ENCODE measurements at regions not wholly inside any gene's neighbourhood (a gene's known extent, or its start where the extent isn't known, plus 50 kb on each side); places are given as distances from the start of the nearest gene placed in this dataset.

DNA sequence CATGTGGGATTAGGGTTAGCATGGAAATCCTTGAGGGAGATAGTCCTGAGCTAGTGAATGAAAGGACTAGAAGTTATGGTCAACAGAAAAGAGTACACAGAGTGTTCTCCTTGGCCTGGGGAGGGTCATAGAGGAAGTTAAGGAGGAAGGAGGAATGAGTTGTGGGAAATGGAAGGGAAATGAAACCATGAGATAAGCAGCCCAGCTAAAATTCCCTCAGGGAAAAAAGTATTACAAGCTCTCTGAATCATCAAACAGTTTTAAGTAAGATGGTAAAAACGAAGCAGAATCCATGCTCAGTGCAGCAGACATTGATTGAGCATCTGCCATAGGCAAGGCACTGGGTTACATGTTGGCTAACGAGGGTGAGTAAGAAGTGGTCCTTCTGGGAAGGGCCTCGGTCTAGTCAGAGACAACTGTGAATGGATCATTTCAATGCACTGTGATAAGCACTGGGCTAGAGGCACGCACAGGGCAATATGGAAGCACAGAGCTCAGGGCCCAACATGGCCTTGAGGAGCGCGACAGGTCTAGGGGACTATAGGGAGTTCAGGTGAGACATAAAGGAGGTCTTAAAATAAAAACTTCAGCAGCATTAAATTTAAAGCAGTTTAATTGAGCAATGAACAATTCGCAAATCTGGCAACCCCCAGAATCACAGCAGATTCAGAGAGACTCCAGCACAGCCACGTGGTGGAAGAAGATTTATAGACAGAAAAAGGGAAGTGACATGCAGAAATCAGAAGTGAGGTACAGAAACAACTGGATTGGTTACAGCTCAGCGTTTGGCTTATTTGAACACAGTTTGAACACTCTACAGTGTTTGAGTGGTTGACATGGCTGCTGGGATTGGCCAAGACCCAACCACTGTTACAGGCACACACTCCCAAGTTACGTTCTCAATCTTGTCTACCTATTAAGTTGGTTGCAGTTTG is 219.5 kb downstream of the HLX start:
- no peaks in the 10 kb centered on the region for H3K4me1 ChIP-seq
- H3K9me3 ChIP-seq (ENCODE audit: control insufficient read depth, low read length) = no peaks in the 10 kb centered on the region
- no peak overlapping the region for H2AFZ ChIP-seq
- H3K27ac ChIP-seq = no peak overlapping the region
- no peak for TF ChIP-seq CTCF (IDR thresholded peaks at IDR 0.05)
- no peaks in the 10 kb centered on the region for H3K79me2 ChIP-seq
- no peaks in the 10 kb centered on the region for H3K36me3 ChIP-seq (ENCODE audit: control insufficient read depth, insufficient read depth, low read length)
- no peaks in the 10 kb centered on the region for H3K27me3 ChIP-seq (ENCODE audit: control insufficient read depth, insufficient read depth, low read length)
- H3K4me3 ChIP-seq (ENCODE audit: low read depth, low read length) = no peak overlapping the region
- no peak overlapping the region for H3K9ac ChIP-seq
- no peak overlapping the region for H3K4me2 ChIP-seq (ENCODE audit: low read length)

- Histone ChIP-seq H3K27me3 (ENCODE audit: control insufficient read depth, insufficient read depth, low read length) (no peaks in the 10 kb centered on the region), H2AFZ (no peak overlapping the region), H3K36me3 (ENCODE audit: control insufficient read depth, insufficient read depth, low read length) (no peaks in the 10 kb centered on the region), H3K4me2 (ENCODE audit: low read length) (no peak overlapping the region), H3K4me1 (no peaks in the 10 kb centered on the region), H3K79me2 (no peaks in the 10 kb centered on the region), H3K27ac (no peak overlapping the region), H3K9ac (no peak overlapping the region), H3K9me3 (ENCODE audit: control insufficient read depth, low read length) (no peaks in the 10 kb centered on the region), H3K4me3 (ENCODE audit: low read depth, low read length) (no peak overlapping the region)
- TF ChIP-seq CTCF (IDR thresholded peaks at IDR 0.05) = no peak
These were observed 220.7 kb downstream of the HLX start for GRCh38 chr1:221099747-221100595.

- Histone ChIP-seq H3K9ac (no peak overlapping the region), H3K4me1 (no peaks in the 10 kb centered on the region), H3K27ac (no peak overlapping the region)
These were observed 221.4 kb downstream of the HLX start for GRCh38 chr1:221100611-221101010.

DNA sequence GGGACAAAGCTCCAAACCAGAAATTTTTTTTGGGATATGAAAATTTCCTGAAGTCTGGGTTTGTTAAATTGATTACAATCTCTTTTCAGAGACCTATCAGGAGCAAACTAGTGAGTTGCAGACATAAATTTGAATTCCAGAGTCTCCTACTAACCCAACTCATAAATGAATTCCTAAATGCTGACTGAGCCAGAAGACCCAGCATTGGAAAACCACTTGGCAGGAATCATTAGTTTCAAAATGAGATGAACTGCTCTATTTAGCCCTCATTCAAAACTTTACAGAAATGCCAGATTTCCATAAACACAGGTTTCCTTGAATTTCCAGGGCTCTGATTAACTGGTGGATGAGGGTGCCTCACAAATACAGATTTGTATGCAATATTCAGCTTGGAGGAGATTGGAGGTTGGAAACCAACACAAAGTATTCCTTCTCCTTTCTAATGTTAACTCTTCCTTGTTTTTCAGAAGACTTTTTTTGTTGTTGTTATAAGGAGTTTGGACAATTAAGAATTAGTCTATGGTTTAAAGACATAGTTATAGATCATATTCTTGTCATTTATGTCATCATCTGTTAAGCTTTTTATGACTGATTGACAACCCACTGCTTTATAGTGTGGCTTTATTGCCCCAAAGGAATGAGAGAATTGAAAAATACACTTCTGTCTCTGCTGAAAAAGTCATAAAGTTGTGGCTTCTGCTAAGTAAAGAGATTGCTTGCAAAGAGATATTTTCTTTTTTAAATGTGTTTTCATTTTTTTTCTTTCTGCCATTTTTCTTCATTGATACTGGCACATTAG is 222.8 kb downstream of the HLX start:
- Histone ChIP-seq H3K4me1 (no peaks in the 10 kb centered on the region), H3K4me3 (ENCODE audit: low read depth, low read length) (no peak overlapping the region), H3K9ac (no peak overlapping the region), H2AFZ (no peak overlapping the region), H3K9me3 (ENCODE audit: control insufficient read depth, low read length) (no peaks in the 10 kb centered on the region), H3K36me3 (ENCODE audit: control insufficient read depth, insufficient read depth, low read length) (no peaks in the 10 kb centered on the region), H3K27me3 (ENCODE audit: control insufficient read depth, insufficient read depth, low read length) (no peaks in the 10 kb centered on the region), H3K79me2 (no peaks in the 10 kb centered on the region), H3K27ac (no peak overlapping the region), H3K4me2 (ENCODE audit: low read length) (no peak overlapping the region)
- TF ChIP-seq CTCF (IDR thresholded peaks at IDR 0.05) = no peak

More at GRCh38 chr1:221100611-221101010, 221.4 kb downstream of the HLX start:
- Histone ChIP-seq H3K9me3 (ENCODE audit: control insufficient read depth, low read length) (no peaks in the 10 kb centered on the region), H3K4me2 (ENCODE audit: low read length) (no peak overlapping the region), H3K36me3 (ENCODE audit: control insufficient read depth, insufficient read depth, low read length) (no peaks in the 10 kb centered on the region), H3K27me3 (ENCODE audit: control insufficient read depth, insufficient read depth, low read length) (no peaks in the 10 kb centered on the region), H3K4me3 (ENCODE audit: low read depth, low read length) (no peak overlapping the region), H2AFZ (no peak overlapping the region), H3K79me2 (no peaks in the 10 kb centered on the region)
- no peak for TF ChIP-seq CTCF (IDR thresholded peaks at IDR 0.05)
